ENCODE measurements at regions not wholly inside any gene's neighbourhood (a gene's known extent, or its start where the extent isn't known, plus 50 kb on each side); places are given as distances from the start of the nearest gene placed in this dataset.

- TF ChIP-seq FOXA1 (IDR thresholded peaks at IDR 0.05) (no peak), SP1 (IDR thresholded peaks at IDR 0.05) (no peak), FOXM1 (IDR thresholded peaks at IDR 0.05; ENCODE audit: borderline replicate concordance) (no peak), LEF1 (IDR thresholded peaks at IDR 0.05; ENCODE audit: borderline replicate concordance) (no peak), HDGF (IDR thresholded peaks at IDR 0.05; ENCODE audit: borderline replicate concordance) (no peak), NFRKB (IDR thresholded peaks at IDR 0.05) (no peak), ZNF384 (IDR thresholded peaks at IDR 0.05) (no peak), PKNOX1 (IDR thresholded peaks at IDR 0.05) (no peak), ELF4 (IDR thresholded peaks at IDR 0.05) (no peak), CTBP1 (IDR thresholded peaks at IDR 0.05; ENCODE audit: borderline replicate concordance) (no peak), SUZ12 (IDR thresholded peaks at IDR 0.05) (no peak), BHLHE40 (IDR thresholded peaks at IDR 0.05; ENCODE audit: borderline replicate concordance) (no peak), ARNT (IDR thresholded peaks at IDR 0.05) (no peak)
Measured at GRCh38 chr1:228899421-228899956, 164.2 kb downstream of the RHOU start.
